Loucy (cell line): ENCODE measurements at regions not wholly inside any gene's neighbourhood (a gene's known extent, or its start where the extent isn't known, plus 50 kb on each side); places are given as distances from the start of the nearest gene placed in this dataset.

Experiments
- CTCF ChIP-seq: fragments of 200-600 bp; sonication (generic); conservative IDR thresholded peaks from 2 replicates; pipeline ENCODE4 v1.5.1; 2014; ENCODE audit warnings: mild to moderate bottlenecking, antibody characterized with exemption, low read length
- EZH2phosphoT487 ChIP-seq: fragments of 200-600 bp; IDR thresholded peaks from 2 replicates; pipeline ENCODE4 v1.6.1; 2018; ENCODE audit warnings: antibody characterized with exemption, mild to moderate bottlenecking, moderate library complexity, borderline replicate concordance

GRCh38 chr11:95461348-95461747 lies 230.3 kb upstream of the SESN3 start:
- no peak for TF ChIP-seq CTCF
- TF ChIP-seq EZH2phosphoT487, result no peak
